Pancreas (tissue), 10 donors: ENCODE measurements at regions not wholly inside any gene's neighbourhood (a gene's known extent, or its start where the extent isn't known, plus 50 kb on each side); places are given as distances from the start of the nearest gene placed in this dataset.

ENCODE experiments used
- ATAC-seq, 4 donors: fragments of 200-7000 bp; cut with Tn5 transposase; one replicate each; pipeline versions ENCODE4 v1.8.0 to v1.9.1; 2020; ENCODE audit warnings: mild to moderate bottlenecking in 4 of 4, moderate library complexity in 4 of 4
- DNase-seq, 6 donors: peaks; one replicate each; pipeline ENCODE4 v3.0.0-alpha.2; 2020
- FAIRE-seq: peaks from 2 replicates; lab custom pipeline; 2012; peaks lifted over from hg19 to GRCh38; lab: Jason Lieb, UNC
- H3K27ac ChIP-seq, 4 donors: fragments of 200-600 bp; sonication (generic); 1 replicate in 3 of 4; 2 replicates in 1 of 4; pipeline versions ENCODE4 v1.5.0 to v1.8.0; 2020
- H3K27me3 ChIP-seq, 4 donors: fragments of 200-600 bp; one replicate each; pipeline ENCODE4 v1.8.0; 2021
- H3K36me3 ChIP-seq, 3 donors: fragments of 200-600 bp; sonication (generic) in 1 of 3; one replicate each; pipeline versions ENCODE4 v1.5.0 to v1.8.0; 2020 to 2021
- H3K4me1 ChIP-seq, 3 donors: fragments of 200-600 bp; one replicate each; pipeline ENCODE4 v1.8.0; 2021
- H3K4me3 ChIP-seq, 4 donors: fragments of 200-600 bp; sonication (generic) in 2 of 4; one replicate each; pipeline versions ENCODE4 v1.5.0 to v1.8.0; 2020 to 2021
- H3K9me3 ChIP-seq, 4 donors: fragments of 200-600 bp; one replicate each; pipeline ENCODE4 v1.8.0; 2021
- WGBS, 2 donors: extraction: QIAGEN DNeasy Blood & Tissue Kit; methylation state at CpG; one replicate each; pipeline ENCODE4 v1.1.7; 2013; 5-methylcytosine and 5-hydroxymethylcytosine counted together
- intact Hi-C, 3 donors: fragments of 100-400 bp; cut with DNase I; formaldehyde crosslinking; loops; one replicate each; pipeline versions ENCODE4 v1.11.1 to v1.14.2; 2022
- TF ChIP-seq, protein P1 (sequence below), 4 donors: fragments of 200-600 bp; sonication (generic) in 3 of 4; IDR thresholded peaks; one replicate each; pipeline versions ENCODE4 v1.5.0 to v1.8.0; 2021; ENCODE audit warnings: antibody characterized with exemption in 4 of 4
- donor health status: healthy with polysubstance abuse.
- donor health status: DM: no; HTN: no; CAD: no; lungs with moderate emphysema.
- donor health status: DM: no; HTN: no; CAD: no.
- donor health status: control.
- donor health status: control.
- donor health status: Bipolar disorder and iron deficiency.
- donor health status: DM: yes; HTN: yes; CAD: no.
- donor health status: DM: no; HTN: no; CAD: no.
- donor health status: DM: no; HTN: no; CAD: no.
- donor health status: DM: yes; HTN: yes; CAD: no.

DNA sequence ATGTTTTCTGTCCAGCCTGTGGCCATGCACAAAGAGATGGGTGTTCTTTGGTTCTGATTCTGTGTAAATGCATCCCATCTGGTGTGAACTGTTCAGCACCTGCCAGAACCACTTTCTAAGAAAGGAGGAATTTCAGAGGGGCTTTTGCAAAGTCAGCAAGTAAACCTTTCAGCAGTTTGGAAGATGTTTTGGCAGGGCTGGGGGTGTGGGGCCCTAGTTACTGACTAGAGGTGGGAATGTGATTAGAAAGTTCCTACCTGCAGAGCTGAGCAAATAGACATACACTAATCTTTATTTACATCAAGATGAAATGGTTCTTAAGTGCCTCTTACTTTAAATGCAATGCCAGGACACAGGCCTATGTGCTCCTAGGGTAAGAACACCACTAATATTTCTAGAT lies 378.1 kb upstream of the USP24 start:
- TF ChIP-seq, protein P1, sequence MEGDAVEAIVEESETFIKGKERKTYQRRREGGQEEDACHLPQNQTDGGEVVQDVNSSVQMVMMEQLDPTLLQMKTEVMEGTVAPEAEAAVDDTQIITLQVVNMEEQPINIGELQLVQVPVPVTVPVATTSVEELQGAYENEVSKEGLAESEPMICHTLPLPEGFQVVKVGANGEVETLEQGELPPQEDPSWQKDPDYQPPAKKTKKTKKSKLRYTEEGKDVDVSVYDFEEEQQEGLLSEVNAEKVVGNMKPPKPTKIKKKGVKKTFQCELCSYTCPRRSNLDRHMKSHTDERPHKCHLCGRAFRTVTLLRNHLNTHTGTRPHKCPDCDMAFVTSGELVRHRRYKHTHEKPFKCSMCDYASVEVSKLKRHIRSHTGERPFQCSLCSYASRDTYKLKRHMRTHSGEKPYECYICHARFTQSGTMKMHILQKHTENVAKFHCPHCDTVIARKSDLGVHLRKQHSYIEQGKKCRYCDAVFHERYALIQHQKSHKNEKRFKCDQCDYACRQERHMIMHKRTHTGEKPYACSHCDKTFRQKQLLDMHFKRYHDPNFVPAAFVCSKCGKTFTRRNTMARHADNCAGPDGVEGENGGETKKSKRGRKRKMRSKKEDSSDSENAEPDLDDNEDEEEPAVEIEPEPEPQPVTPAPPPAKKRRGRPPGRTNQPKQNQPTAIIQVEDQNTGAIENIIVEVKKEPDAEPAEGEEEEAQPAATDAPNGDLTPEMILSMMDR (IDR thresholded peaks at IDR 0.05): no peak
- Histone ChIP-seq H3K36me3 (no peaks in the 10 kb centered on the region), H3K9me3 (no peaks in the 10 kb centered on the region), H3K4me3 (no peak overlapping the region), H3K27ac (no peak overlapping the region), H3K27me3 (no peaks in the 10 kb centered on the region), H3K4me1 (no peaks in the 10 kb centered on the region)
- FAIRE-seq (no peak), ATAC-seq (no peak), DNase-seq (no peak)
- intact Hi-C loops: no loop called here

DNA sequence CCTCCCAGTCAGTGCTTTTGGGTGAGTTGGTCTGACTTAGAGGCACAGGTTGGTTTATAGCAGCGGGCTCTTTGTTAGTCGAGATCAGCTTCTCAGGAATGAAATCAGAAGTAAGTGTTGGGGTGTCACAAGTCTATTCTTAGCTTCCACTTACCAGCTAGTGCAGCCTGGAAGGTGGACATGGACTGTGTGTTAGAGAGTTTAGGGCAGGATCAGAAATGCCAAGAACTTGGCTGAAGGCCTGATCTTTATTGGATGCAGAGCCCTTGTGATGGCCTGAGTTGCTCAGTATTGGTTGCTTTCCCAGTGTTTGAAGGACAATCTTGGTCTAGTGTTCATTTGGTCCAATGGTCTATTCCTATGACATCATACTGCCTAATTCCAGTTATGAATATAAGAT lies 377.0 kb upstream of the USP24 start:
- TF ChIP-seq, protein P1 (IDR thresholded peaks at IDR 0.05): no peak
- Histone ChIP-seq H3K9me3 (no peaks in the 10 kb centered on the region), H3K4me1 (no peaks in the 10 kb centered on the region), H3K27me3 (no peaks in the 10 kb centered on the region), H3K36me3 (no peaks in the 10 kb centered on the region), H3K4me3 (no peak overlapping the region), H3K27ac (no peak overlapping the region)
- intact Hi-C loops: no loop called here
- DNase-seq (no peak), FAIRE-seq (no peak), ATAC-seq (no peak)
- WGBS, 2 donors: 92 to 95% methylated on average over 2 of the region's 2 CpGs

DNA sequence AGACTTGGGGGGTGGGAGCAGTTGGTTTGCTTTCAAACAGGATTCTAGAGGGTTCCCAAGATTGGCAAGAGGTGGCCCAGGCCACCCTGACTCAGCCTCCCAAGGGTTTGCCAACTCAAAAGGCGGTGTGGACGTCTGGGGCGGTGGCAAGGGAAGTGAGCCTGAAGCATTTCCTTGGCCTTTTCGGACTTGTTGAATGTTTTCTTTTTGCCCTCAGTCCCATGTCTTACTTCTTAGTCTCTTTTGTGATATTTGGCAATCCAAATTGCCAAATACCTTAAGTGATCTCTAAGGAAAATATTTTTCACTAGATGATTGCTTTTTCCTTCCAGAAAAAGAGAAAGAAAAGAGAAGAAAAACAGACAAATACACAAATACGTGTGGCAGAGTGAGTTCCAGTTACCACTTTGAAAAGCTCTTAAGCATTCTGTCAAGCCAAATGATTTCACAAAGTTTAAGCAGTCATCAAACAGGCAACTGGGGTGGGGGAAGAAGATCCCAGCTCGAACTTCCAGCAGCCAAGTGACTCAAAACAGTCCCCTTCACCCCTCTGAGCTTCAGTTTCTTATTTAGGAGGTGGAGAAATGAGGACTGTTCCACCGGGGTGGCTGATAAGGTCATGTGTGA lies 374.6 kb upstream of the USP24 start:
- Histone ChIP-seq H3K27ac (no peak overlapping the region), H3K4me3 (no peak overlapping the region), H3K36me3 (no peaks in the 10 kb centered on the region), H3K4me1 (no peaks in the 10 kb centered on the region), H3K27me3 (no peaks in the 10 kb centered on the region), H3K9me3 (no peaks in the 10 kb centered on the region)
- no peak for DNase-seq
- ATAC-seq: no peak
- TF ChIP-seq, protein P1 (IDR thresholded peaks at IDR 0.05): no peak
- intact Hi-C loops: no loop called here
- 76 to 78% methylated on average over 7 of the region's 7 CpGs for WGBS, 2 donors
- FAIRE-seq: no peak

DNA sequence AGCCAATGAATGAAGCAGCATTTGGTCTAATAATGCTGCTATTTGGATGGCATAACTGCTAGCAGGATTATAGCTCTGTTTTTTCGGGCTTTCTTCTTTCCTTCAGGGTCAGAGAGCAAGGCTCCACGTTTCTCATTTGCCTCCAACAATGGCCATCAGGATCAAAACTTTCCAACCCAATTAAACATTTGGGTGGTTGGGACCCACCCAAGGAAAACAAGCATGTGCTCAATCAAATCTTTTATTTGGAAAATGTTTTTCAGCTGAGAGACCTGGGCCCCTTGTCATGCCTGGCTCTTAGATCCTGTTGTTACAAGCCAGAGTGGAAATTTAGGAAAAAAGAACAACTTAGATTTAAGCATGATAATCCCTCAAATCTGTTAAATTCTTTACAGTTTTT lies 373.1 kb upstream of the USP24 start:
- Histone ChIP-seq H3K36me3 (no peaks in the 10 kb centered on the region), H3K4me1 (no peaks in the 10 kb centered on the region), H3K27ac (no peak overlapping the region), H3K27me3 (no peaks in the 10 kb centered on the region), H3K9me3 (no peaks in the 10 kb centered on the region), H3K4me3 (no peak overlapping the region)
- TF ChIP-seq, protein P1 (IDR thresholded peaks at IDR 0.05): no peak
- 55 to 75% methylated on average over 2 of the region's 2 CpGs for WGBS, 2 donors
- DNase-seq (no peak), ATAC-seq (no peak), FAIRE-seq (no peak)
- intact Hi-C loops: no loop called here

DNA sequence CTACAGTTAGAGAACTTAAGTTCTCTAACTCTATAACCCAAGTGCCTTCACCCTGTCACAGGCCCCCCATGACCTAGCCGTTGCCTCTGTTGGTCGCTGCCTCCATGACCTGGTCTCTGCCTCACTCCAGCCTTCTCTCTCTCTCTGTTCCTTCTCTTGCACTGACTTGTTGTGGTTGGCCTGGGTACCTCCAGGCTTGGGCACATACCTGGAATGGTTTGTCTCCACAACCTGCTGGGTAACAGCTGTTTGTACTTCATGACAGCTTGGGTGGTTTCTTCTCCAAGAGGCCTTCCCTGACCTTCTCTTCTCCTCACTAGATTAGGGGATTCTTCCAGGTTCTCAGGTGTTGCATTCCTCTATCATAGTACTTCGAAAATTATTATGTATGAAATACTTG lies 371.6 kb upstream of the USP24 start:
- H3K9me3 ChIP-seq: no peaks in the 10 kb centered on the region
- TF ChIP-seq, protein P1 (IDR thresholded peaks at IDR 0.05): no peak
- no peak overlapping the region for H3K27ac ChIP-seq
- 85 to 86% methylated on average over 3 of the region's 3 CpGs for WGBS, 2 donors
- no peak overlapping the region for H3K4me3 ChIP-seq
- H3K27me3 ChIP-seq: no peaks in the 10 kb centered on the region
- FAIRE-seq (no peak), DNase-seq (no peak), ATAC-seq (no peak)
- no peaks in the 10 kb centered on the region for H3K36me3 ChIP-seq
- no peaks in the 10 kb centered on the region for H3K4me1 ChIP-seq
- intact Hi-C loops: no loop called here
